GM21515 (cell line): ENCODE measurements at regions not wholly inside any gene's neighbourhood (a gene's known extent, or its start where the extent isn't known, plus 50 kb on each side); places are given as distances from the start of the nearest gene placed in this dataset.

Experiments
- ATAC-seq: cut with Tn5 transposase; IDR thresholded peaks from one replicate; pipeline ENCODE4 v1.9.1; 2021; ENCODE audit not compliant: unreplicated experiment

DNA sequence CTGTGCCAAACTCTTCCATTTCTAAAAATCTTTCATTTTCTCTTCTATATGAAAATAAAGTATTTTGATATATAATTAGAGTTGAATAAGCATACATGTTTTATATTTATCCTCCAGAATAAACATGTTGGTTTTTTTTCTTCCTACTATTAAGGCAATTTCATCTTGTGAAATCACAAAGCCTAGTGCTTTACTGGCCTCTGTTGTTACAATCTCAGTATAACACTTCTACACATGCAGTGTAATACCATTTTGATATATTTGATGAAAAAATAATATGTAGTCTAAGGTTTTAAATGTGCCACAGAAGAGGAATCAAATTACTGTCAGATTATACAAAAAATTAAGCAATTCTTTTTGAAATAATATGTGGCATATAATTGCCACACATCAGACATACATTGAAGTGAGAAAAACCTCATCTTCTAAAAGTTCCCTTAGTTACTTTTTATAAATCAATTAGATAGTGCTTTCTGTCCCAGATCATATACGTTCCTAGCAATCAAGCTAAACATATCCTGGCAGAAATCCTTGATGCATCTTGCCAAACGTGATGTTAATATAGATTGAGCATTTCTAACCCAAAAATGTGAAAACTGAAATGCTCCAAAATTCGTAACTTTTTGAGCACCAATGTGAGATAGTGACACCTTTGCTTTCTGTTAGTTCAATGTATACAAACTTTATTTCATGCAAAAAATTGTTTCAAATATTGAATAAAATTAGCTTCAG lies 225.1 kb upstream of the MANEA start:
- no peak for ATAC-seq

DNA sequence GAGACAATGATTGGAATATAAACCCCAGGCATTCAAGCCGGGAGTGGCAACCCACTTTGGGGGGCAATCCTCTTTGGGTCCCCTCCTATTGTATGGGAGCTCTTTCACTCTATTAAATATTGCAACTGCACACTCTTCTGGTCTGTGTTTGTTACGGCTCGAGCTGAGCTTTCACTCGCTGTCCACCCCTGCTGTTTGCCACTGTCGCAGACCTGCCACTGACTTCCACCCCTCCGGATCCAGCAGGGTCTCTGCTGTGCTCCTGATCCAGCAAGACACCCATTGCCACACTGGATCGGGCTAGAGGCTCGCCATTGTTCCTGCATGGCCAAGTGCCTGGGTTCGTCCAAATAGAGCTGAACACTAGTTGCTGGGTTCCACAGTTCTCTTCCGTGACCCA lies 222.8 kb upstream of the MANEA start:
- ATAC-seq = no peak

DNA sequence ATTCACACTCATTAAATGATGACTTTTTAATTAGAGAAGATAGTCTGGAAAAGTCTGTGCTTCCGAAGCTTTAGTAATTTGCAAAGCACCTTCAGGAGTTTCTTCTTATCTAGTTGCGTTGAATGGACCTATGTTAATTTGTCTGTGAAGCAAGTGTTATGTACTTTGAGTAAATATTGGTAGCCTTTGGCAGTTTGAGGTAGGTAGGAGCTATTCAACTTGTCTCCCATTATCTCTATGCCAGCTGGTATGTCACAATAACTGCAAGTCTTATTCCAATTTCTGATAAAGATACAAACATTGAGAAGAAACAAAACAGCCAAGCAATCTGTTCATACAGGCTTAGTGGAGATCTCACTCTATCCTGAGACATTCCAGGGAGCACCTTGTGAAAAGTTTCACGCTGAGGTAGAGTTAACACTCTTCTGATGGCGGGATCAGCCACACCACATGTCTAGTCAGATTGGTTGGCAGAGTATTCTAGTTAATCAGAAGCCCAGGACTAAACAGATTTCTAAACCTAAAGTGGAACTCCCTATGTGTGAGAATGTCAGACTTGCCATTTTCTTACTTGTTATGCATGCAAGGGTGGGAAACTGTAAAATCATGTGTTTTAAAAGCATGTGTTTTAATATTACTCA lies 219.8 kb upstream of the MANEA start:
- no peak for ATAC-seq

DNA sequence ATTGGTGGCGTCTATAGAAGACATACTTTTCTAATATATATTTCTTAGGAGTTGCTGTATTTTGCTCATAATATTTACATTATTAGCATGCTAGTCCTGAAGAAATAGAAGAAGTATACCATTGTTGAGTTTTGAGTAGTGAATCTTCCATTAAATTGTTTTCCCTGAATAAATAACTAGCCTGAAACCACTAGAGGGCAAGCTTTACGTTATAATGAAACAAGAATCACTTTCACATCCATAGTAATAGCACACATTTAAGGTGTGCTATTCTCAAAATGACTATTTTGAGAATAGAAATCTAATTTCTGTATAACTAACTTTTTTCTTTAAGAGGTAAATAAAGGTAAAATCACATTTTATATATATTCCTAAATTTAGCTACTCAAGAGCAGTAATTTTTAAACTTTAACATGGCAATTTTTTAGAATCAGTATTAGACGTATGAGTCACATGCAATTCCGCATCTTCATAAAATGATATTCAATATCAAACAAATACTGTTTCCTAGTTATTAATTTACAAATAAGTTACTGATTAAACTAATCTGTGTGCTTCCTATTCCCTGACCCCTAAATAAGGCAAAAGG lies 213.2 kb upstream of the MANEA start:
- ATAC-seq = peak; percentile 90

DNA sequence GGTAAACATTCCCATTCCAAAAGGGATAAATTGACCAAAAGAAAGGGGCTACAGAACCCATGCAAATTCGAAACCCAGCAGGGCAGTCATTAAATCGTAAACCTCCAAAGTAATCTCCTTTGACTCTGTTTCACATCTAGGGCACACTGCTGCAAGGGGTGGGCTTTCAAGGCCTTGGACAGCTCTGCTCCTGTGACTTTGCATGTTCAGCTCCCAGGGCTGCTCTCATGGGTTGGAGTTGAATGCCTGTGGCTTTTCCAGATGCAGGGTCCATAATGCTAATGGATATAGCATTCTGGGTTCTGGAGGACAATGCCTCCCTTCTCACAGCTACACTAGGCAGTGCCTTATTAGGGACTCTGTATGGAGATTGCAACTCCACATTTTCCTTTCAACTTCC lies 211.9 kb upstream of the MANEA start:
- no peak for ATAC-seq

DNA sequence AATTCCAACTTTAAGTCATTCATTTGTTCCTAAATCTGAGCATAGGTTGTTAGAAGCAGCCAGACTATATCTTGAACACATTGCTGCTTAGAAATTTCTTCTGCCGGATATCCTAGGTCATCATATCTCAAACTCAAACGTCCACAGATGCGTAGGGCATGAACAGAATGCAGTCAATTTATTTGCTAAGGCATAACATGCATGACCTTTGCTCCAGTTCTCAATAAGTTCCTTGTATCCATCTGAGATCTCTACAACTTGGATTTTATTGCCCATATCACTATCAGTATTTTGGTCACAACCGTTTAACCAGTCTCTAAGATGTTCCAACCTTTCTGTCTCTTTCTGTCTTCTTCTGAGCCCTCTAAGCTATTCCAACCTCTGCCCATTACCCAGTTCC lies 210.9 kb upstream of the MANEA start:
- ATAC-seq = no peak

GRCh38 chr6:95383878-95384277 lies 193.5 kb upstream of the MANEA start:
- ATAC-seq = no peak

DNA sequence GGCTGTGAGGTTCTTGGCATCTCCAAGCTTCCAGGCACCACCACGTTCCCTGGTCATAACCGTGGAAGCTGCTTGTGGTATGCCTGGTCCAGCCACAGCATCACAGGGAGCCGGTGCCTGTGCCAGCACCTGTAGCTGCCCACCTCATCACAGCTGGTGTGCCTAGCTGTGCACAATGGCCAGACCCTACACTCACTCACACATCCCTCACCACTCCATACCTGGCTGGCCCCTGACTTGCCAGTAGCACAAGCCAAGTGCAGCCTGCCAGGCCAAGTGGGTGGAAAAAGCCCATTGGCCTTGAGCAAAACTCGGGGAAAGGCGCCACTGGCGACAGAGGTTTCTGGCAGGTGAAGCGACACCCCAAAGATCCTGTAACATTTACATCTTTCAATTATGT lies 192.3 kb upstream of the MANEA start:
- ATAC-seq = no peak

DNA sequence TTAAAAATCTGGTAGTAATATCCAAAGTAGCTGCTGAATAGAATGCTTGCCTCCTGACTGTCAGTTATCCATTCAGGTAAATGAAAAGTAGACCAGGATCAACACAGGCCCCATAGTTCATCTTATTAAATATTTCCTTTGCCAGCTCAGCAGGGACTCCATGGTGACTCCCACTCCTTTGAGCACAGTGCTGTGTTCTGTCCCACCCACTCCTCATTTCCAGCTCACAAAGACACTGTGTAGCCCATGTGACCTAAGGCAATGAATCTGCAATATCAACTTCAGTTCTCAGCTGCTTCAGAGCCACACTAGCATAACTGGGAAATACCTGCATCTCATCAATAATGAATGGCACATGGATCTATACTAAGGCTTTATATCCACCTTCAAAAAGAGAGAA lies 189.5 kb upstream of the MANEA start:
- no peak for ATAC-seq

DNA sequence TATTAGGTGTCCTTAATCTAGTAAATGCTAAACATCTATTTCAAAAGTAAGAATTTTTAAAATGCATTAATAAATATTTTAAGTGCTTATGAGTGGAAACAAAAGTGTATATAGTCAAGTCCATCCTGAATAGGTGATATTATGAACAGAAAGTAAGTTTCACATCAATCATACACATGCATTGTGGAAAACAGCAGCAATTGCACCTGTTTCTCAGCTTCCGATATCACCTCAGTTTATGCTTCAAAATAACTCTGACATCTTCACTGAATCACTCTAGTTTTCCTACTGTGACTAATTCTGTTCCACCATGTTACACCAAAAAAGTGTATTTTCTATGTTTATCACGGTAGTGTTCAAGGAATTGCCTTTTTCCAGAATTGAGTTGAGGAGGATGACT lies 172.6 kb upstream of the MANEA start:
- ATAC-seq = no peak

DNA sequence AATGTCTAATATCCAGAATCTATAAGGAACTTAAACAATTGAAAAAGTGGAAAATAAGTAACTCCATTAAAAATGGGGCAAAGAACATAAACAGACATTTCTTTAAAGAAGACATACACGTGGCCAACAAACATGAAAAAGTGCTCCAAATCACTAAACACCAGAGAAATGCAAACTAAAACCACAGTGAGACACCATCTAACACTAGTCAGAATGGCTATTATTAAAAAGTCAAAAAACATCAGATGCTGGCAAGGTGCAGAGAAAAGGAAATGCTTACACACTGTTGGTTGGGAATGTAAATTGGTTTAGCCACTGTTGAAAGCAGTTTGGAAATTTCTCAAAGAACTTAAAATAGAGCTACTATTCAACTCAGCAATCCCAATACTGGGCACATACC lies 169.2 kb upstream of the MANEA start:
- no peak for ATAC-seq

DNA sequence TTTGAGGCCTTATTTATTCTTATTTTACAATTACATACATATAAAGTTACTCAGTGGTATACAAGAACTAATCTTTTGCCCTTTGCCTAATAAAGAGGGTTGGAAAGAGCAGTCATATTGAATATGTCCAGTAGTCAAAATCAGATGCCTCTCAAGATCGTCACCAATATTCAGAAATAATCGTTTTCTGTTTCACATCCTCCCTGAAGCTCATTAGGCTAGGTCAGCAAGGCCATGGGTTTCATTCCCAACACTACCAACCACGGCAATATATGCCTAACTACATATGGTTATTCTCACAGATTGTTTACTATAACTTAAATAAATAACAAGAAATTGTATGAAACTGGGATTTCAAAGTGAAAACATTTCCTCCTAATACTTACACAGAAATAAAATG lies 167.2 kb upstream of the MANEA start:
- ATAC-seq = no peak

DNA sequence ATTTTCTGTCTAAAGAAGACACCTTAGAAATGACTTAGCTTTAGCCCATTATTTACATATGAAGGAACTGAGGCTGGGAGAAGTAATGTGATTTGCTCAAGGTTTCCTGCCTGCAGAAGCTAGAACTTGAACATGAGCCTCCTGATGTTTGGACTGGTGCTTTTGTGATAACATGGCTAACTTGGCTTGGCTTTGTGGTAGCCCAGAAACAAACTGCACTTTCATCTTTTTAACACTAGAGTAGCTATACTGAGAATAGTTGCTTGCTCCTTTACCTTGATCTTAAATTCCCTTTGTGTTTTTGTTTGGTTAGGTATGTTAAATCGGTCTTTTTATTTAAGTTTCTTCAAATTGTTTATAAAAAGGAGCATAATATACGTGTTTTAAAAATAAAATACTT lies 163.5 kb upstream of the MANEA start:
- ATAC-seq = no peak

GRCh38 chr6:95417856-95418255 lies 159.5 kb upstream of the MANEA start:
- no peak for ATAC-seq

GRCh38 chr6:95420792-95421191 lies 156.5 kb upstream of the MANEA start:
- no peak for ATAC-seq

- no peak for ATAC-seq
Observed at GRCh38 chr6:95423331-95423730, 154.0 kb upstream of the MANEA start.

GRCh38 chr6:95431637-95432228 lies 145.6 kb upstream of the MANEA start:
- ATAC-seq = no peak

DNA sequence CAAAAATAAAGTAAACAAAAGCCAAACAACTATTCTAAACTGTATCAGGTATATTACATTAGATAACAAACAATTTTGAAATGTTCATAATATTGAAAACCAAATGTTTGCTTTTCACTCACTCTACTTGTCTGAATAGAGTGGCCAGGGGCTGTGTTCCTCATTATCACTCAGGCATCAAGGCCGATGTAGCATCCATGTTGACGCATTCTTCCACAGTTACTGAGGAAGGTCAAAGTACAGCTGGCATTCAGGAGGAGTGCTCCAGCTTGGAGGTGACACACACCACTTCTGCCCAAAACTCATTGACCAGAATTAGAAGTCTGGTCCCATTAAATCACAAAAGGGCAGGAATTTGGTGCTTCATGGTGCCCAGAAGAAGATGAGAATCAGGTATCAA lies 137.6 kb upstream of the MANEA start:
- ATAC-seq = no peak

DNA sequence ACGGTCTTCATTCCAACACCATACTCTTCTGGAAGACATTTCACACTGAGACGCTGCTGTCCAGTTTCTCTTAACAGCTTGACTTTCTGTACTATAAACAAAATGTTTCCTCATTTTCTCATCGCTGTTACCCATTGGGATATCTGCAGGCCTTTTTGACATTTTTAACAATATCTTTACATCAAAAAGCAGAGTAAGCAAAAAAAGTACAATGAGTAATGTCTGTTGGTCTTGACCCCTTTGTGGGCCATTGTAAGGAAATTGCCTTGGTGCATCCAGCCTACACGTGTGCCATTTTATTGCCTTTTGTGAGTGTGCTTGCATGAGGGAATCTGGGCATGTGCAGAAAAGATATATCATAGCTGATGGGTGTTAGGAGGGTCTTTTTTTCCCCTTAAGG lies 129.1 kb upstream of the MANEA start:
- no peak for ATAC-seq

GRCh38 chr6:95469511-95469910 lies 107.8 kb upstream of the MANEA start:
- no peak for ATAC-seq

- ATAC-seq = no peak
Observed at GRCh38 chr6:95478941-95479340, 98.4 kb upstream of the MANEA start.

DNA sequence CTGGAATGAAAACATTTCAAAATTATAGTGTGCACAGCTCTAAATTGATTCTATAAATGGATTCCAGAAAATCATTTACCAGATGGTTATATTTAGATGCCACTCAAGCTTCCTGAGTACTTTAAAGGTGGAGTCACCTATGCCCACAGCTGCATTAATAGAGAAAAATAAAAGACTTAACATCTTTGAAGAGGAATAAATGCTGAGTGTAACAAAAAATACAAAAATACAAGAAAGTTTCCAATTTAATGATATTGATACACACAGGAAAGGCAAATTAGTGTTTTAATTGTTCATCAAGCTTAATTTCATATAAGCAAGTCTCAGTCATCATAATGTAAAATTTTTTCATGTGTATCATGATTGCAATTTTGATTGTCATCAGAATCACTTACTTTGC lies 89.5 kb upstream of the MANEA start:
- ATAC-seq = no peak
